Activated T-cell treated with anti-CD3 and anti-CD28 coated beads, Interleukin-2, amount 50 U/mL, for 48 hours (primary cell): ENCODE measurements at regions not wholly inside any gene's neighbourhood (a gene's known extent, or its start where the extent isn't known, plus 50 kb on each side); places are given as distances from the start of the nearest gene placed in this dataset.
"Not testable (repeated sequence)": the region's sequence is repeated elsewhere in the genome, so short reads cannot be mapped to it uniquely, and the experiment has no call there.

ENCODE experiments used
- DNase-seq, 2 experiments: peaks; one replicate each; pipeline ENCODE4 v3.0.0-alpha.2; 2020

GRCh38 chr7:68739306-68739705 lies 859.0 kb upstream of the AUTS2 start:
- DNase-seq: no peak

- no peak for DNase-seq
Measured at GRCh38 chr7:68744036-68744435, 854.2 kb upstream of the AUTS2 start.

GRCh38 chr7:68748934-68749900 lies 849.1 kb upstream of the AUTS2 start:
- DNase-seq: no peak

GRCh38 chr7:68752485-68753178 lies 845.6 kb upstream of the AUTS2 start:
- DNase-seq: no peak

GRCh38 chr7:68754414-68754813 lies 843.9 kb upstream of the AUTS2 start:
- no peak for DNase-seq

- no peak for DNase-seq
Measured at GRCh38 chr7:68756986-68757495, 841.2 kb upstream of the AUTS2 start.

GRCh38 chr7:68760556-68760955 lies 837.7 kb upstream of the AUTS2 start:
- DNase-seq: no peak

GRCh38 chr7:68767462-68767861 lies 830.8 kb upstream of the AUTS2 start:
- no peak for DNase-seq

GRCh38 chr7:68770649-68771048 lies 827.6 kb upstream of the AUTS2 start:
- DNase-seq: no peak

GRCh38 chr7:68776326-68776725 lies 821.9 kb upstream of the AUTS2 start:
- no peak for DNase-seq

GRCh38 chr7:68783684-68784083 lies 814.6 kb upstream of the AUTS2 start:
- no peak for DNase-seq

- no peak for DNase-seq
Measured at GRCh38 chr7:68785036-68785435, 813.2 kb upstream of the AUTS2 start.

GRCh38 chr7:68787566-68787965 lies 810.7 kb upstream of the AUTS2 start:
- DNase-seq: no peak

- DNase-seq: not testable (repeated sequence)
Measured at GRCh38 chr7:68788529-68788928, 809.7 kb upstream of the AUTS2 start.

- no peak for DNase-seq
Measured at GRCh38 chr7:68789597-68789996, 808.7 kb upstream of the AUTS2 start.

- DNase-seq: no peak
Measured at GRCh38 chr7:68792351-68792750, 805.9 kb upstream of the AUTS2 start.

- DNase-seq: no peak
Measured at GRCh38 chr7:68793513-68793912, 804.8 kb upstream of the AUTS2 start.

- DNase-seq: no peak
Measured at GRCh38 chr7:68800316-68800715, 798.0 kb upstream of the AUTS2 start.

- no peak for DNase-seq
Measured at GRCh38 chr7:68805159-68805558, 793.1 kb upstream of the AUTS2 start.

GRCh38 chr7:68807666-68808065 lies 790.6 kb upstream of the AUTS2 start:
- DNase-seq: no peak

GRCh38 chr7:68813551-68814080 lies 784.7 kb upstream of the AUTS2 start:
- DNase-seq: no peak

- DNase-seq: no peak
Measured at GRCh38 chr7:68816491-68816890, 781.8 kb upstream of the AUTS2 start.

- no peak for DNase-seq
Measured at GRCh38 chr7:68820321-68820720, 778.0 kb upstream of the AUTS2 start.

GRCh38 chr7:68821846-68822245 lies 776.4 kb upstream of the AUTS2 start:
- no peak for DNase-seq
